ENCODE measurements at regions not wholly inside any gene's neighbourhood (a gene's known extent, or its start where the extent isn't known, plus 50 kb on each side); places are given as distances from the start of the nearest gene placed in this dataset.
A peak's percentile ranks its signal among the peaks of the same experiment; 100 is the strongest.

DNA sequence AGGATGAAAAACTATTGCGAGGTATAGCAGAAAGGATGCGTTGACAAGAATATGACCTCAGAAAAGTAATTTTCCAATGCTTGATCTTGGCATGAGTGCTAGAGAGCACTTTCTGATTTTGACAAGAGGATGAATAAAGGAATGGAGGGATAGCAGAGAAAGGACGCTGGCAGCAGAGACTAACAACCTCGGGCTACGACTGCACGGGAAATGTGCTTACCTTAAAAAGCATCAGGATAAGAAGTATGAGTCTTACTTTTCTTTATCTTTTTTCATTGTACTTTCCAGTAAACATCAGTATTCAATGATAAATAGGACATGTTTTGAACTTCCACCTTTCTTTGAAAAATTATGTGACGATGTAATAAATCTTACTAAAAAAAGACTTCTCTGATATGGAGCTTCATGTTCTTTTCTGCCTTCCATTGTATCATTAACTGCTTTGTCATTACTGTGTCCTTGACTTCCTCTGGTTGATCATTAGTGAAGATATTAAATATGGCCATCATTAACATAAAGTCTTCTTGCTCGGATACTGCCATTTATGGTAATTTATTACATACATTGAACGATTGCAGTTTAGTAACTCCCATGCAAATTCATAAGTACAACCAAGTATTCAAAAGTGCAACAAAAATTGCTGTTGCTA is 265.6 kb downstream of the DSEL start:
- no peak for DNase-seq
- H3K4me1 Mint-ChIP-seq, result peaks cover 2% of the 10 kb centered on the region
- H3K36me3 Mint-ChIP-seq, result peaks cover 3% of the 10 kb centered on the region
- peaks cover 18% of the 10 kb centered on the region for H3K9me3 Mint-ChIP-seq
- H3K27me3 Mint-ChIP-seq, result no peaks in the 10 kb centered on the region
- H3K27ac Mint-ChIP-seq, result no peak overlapping the region
- no peak overlapping the region for H3K4me3 Mint-ChIP-seq

DNA sequence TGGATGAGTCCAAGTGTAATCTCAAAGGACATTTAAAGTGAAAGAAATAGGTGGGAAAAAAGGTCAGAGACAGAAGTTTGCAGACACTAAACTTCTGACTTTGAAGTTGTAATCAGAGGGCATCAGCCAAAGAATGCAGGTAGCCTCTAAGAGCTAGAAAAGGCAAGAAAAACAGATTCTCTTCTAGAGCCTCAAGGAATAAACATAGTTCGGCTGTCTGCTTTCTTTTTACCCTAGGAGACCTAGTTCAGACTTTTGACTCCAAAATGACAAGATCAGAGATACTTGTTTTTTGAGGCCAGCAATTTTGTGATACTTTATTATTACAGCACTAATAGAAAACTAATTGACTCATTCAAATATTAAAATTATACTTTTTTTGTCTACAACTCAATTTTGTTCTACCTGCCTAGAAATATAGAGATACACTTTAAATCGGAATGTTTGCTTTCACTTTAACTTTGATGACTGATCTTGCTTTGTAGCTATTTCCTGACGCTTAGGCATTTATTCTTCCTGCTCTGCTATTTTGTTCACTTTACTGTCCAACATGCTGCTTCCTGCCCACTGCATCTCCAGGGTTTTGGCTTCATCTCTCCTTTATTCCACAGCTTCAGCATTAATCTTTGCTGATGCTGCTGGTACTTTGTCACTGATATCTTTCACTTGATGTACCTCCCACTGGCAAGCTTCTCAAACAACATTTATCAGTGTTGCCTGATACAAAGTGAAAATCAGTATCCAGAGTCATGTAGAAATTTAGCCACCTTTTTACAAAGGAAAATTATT is 272.5 kb downstream of the DSEL start:
- Mint-ChIP-seq H3K4me1 (peaks cover 31% of the 10 kb centered on the region), H3K27ac (peak overlapping the region; percentile 88), H3K9me3 (peaks cover 3% of the 10 kb centered on the region), H3K36me3 (no peaks in the 10 kb centered on the region), H3K27me3 (no peaks in the 10 kb centered on the region), H3K4me3 (peak overlapping the region; percentile 80)
- DNase-seq, result no peak

DNA sequence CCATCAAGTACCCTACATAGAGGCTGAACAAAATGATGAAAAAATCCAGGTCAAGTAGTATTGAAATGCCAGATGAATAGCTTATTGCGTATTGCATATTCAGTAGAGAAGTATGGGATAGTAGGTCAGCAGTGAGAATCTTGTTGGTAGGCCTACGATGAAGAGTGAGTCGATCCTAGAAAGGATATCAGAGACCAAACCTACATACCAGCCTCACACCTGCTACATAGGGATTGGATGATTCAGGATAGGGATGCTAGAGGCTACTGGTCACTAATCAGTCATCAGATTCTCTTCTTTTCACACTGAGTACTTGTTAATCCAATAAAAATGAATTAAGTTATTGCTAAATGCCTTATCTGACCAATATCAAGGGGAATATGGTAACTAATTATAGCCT is 274.5 kb downstream of the DSEL start:
- Mint-ChIP-seq H3K36me3 (no peaks in the 10 kb centered on the region), H3K9me3 (peaks cover under 1% of the 10 kb centered on the region), H3K4me3 (no peak overlapping the region), H3K27me3 (no peaks in the 10 kb centered on the region), H3K27ac (peak overlapping the region; percentile 3), H3K4me1 (peaks cover 31% of the 10 kb centered on the region)
- DNase-seq, result no peak

DNA sequence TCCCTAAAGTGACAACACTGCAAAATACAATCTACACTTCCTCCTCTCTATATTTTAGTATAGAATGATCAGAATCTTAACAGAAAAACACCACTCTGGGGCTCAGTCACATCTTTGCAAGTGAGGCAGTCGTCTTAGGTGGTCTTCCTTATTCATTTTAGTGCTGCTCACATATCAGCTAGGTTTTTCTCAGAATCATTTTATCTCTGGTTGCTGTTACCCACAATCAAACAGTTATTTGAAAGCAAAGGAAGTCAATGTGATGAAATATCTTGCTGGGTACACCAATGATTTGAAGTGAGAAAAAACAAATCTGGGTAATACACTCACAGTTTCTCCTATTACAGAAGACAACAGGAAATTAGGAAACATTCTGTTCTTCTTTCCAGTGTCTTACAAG is 275.2 kb downstream of the DSEL start:
- Mint-ChIP-seq H3K4me1 (peaks cover 31% of the 10 kb centered on the region), H3K27ac (peak overlapping the region; percentile 55), H3K9me3 (no peaks in the 10 kb centered on the region), H3K4me3 (no peak overlapping the region), H3K27me3 (no peaks in the 10 kb centered on the region), H3K36me3 (no peaks in the 10 kb centered on the region)
- no peak for DNase-seq

DNA sequence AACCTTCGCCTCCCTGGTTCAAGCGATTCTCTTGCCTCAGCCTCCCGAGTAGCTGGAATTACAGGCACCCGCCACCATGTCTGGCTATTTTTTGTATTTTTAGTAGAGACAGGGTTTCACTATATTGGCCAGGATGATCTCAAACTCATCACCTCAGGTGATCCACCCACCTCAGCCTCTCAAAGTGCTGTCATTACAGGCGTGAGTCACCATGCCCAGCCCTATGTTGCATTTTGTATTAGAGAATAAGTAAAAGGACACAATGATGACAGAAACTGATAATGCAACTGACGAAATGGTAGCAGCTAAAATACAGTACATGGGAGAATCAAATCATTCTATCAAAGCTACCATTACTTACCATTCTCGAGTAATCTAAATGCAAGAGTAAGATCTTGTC is 276.7 kb downstream of the DSEL start:
- Mint-ChIP-seq H3K27ac (no peak overlapping the region), H3K9me3 (no peaks in the 10 kb centered on the region), H3K36me3 (no peaks in the 10 kb centered on the region), H3K27me3 (no peaks in the 10 kb centered on the region), H3K4me3 (no peak overlapping the region), H3K4me1 (peaks cover 34% of the 10 kb centered on the region)
- peak; percentile 18 for DNase-seq

DNA sequence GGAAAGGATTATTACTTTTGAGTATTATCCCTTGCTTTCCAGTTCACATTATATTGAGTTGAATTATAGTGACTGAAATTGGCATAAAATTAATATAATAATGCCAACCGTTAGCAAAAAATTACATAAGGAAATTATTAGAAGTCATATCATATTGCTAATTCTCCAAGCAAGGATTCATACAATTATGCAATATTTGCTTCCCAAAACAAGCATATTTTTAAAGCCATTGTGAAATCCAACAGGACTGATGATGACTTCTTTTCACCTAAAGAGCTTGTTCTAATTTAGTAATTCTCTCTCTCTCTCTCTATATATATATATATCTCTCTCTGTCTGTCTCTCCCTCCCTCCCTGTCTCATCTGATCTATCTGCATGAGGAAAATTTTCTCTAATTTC is 283.5 kb downstream of the DSEL start:
- Mint-ChIP-seq H3K27ac (no peak overlapping the region), H3K4me3 (no peak overlapping the region), H3K36me3 (peaks cover 4% of the 10 kb centered on the region), H3K4me1 (peaks cover 3% of the 10 kb centered on the region), H3K27me3 (no peaks in the 10 kb centered on the region), H3K9me3 (peaks cover 5% of the 10 kb centered on the region)
- no peak for DNase-seq

DNA sequence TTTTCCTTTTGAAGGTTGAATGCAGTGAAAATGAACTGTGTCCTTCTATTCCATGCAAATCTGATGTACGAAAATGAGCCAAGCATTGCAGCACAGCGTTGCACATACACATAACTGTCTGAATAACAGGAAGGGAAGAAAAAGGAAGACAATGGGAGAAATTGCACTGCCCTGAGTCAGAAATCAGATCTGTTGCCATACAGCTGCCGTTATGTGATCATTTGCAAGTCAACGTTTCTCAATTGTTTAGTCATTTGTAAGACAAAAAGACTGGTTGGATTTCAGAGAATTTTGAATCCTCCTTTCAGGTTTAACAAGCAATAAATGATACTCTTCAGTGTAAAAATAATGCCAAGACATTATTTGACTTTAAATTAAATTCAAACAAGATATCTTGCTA is 284.1 kb downstream of the DSEL start:
- Mint-ChIP-seq H3K27me3 (no peaks in the 10 kb centered on the region), H3K4me1 (peaks cover 3% of the 10 kb centered on the region), H3K36me3 (peaks cover 4% of the 10 kb centered on the region), H3K27ac (no peak overlapping the region), H3K4me3 (no peak overlapping the region), H3K9me3 (peaks cover 5% of the 10 kb centered on the region)
- no peak for DNase-seq

DNA sequence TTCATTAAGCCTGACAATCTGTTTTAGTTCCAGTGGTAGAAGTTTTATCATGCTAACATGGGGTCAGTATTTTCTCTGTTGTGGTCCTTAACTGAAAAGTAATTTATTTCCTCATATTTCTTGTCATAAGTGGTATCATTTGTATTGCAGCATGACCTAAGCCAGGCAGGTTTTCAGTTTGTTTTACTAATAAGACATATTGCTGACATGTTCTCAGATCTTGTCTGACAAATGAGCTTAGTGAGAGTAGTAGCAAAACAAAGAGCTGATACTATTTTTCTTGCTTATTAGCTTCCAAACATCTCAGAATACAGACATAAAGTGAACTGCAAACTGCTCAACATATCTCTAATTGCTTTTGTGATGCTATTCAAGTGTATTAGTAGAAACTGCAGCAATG is 293.6 kb downstream of the DSEL start:
- Mint-ChIP-seq H3K4me1 (peaks cover 4% of the 10 kb centered on the region), H3K27me3 (no peaks in the 10 kb centered on the region), H3K36me3 (no peaks in the 10 kb centered on the region), H3K27ac (no peak overlapping the region), H3K4me3 (no peak overlapping the region), H3K9me3 (no peaks in the 10 kb centered on the region)
- no peak for DNase-seq

DNA sequence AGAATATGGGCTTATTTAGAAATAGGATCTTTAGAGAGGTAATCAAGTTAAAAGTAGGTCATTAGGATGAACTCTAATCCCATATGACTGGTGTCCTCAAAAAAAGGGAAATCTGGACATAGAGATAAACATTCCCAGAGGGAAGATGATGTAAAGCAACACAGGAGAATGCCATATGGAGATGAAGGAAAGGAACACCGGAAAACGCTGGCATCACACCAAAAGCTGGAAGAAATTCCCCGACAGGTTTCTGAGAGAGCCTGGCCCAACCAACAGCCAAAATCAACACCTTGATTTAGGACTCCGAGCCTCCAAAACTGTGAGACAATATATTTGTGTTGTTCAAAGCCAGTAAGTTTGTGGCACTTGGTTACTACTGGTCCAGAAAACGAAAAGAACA is 296.7 kb downstream of the DSEL start:
- H3K27me3 Mint-ChIP-seq, result no peaks in the 10 kb centered on the region
- H3K4me1 Mint-ChIP-seq, result peaks cover 5% of the 10 kb centered on the region
- H3K36me3 Mint-ChIP-seq, result no peaks in the 10 kb centered on the region
- H3K9me3 Mint-ChIP-seq, result no peaks in the 10 kb centered on the region
- no peak overlapping the region for H3K27ac Mint-ChIP-seq
- H3K4me3 Mint-ChIP-seq, result no peak overlapping the region
- DNase-seq, result no peak

DNA sequence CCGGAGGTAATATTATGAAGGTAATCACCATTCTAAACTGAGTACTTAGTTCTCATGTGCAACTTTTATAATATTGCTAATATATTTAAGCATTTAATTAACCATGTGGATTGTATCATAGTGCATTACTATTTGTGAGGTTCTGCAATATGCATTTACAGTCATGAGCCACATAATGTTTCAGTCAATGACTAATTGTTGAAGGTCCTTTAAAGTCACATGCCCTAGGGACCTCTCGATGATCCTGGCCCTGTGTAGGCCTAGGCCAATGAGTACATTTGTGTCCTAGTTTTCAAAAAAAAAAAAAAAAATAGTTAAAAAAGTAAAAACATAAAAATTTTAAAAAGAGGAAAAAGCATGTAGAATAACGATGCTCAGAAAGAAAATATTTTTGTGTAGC is 298.0 kb downstream of the DSEL start:
- Mint-ChIP-seq H3K27ac (no peak overlapping the region), H3K36me3 (no peaks in the 10 kb centered on the region), H3K27me3 (no peaks in the 10 kb centered on the region), H3K4me3 (no peak overlapping the region), H3K4me1 (peaks cover 5% of the 10 kb centered on the region), H3K9me3 (no peaks in the 10 kb centered on the region)
- DNase-seq, result no peak

DNA sequence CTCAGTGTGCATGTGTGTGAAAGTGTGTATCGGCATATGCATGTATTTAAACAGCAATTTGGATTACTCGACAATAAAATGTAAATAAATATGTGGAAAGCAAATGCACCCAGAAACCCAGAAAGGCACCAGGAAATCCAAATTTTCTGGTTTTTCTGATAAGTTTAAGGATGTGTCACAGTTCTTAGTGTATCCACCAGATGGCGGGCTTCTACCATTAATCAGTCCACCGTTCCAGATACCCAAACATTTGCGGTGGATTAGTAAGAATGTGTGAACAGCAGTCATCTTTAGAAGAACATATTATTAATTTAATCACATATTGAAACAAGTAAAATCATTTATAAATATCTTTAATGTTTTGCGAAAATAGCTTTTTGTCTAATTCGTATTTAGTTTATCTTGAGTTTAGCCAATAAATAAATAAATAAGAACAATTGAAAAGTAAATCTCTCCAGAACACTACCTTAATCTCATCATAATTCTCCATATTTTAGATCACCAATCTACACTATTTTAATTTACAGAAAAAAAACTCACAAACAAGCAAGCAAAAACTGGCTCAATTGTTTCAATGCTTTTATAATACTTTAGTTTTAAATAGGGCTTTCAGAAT is 298.9 kb downstream of the DSEL start:
- no peaks in the 10 kb centered on the region for H3K9me3 Mint-ChIP-seq
- DNase-seq, result peak; percentile 39
- no peaks in the 10 kb centered on the region for H3K36me3 Mint-ChIP-seq
- no peak overlapping the region for H3K27ac Mint-ChIP-seq
- H3K4me1 Mint-ChIP-seq, result peaks cover 3% of the 10 kb centered on the region
- no peak overlapping the region for H3K4me3 Mint-ChIP-seq
- no peaks in the 10 kb centered on the region for H3K27me3 Mint-ChIP-seq

DNA sequence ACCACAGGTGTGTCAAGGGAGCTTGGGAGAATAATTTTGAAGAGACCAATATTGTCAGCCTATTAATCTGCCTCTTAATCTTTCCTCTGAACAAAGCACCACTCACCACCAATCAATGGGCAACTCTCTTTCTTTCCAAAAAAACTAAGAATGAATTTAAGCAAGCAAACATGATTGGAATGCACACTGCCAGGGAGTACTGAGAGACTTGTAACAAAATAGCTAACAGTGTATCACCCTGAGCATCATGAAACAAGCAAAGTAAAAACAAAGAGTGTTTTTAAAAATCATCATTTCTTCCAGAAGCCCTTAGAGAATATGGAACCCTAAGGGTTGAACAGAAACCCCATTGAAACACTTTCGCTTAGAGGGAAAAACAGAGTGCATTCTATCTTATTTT is 299.7 kb downstream of the DSEL start:
- Mint-ChIP-seq H3K9me3 (no peaks in the 10 kb centered on the region), H3K27ac (no peak overlapping the region), H3K36me3 (no peaks in the 10 kb centered on the region), H3K27me3 (no peaks in the 10 kb centered on the region), H3K4me3 (no peak overlapping the region), H3K4me1 (peaks cover 3% of the 10 kb centered on the region)
- no peak for DNase-seq

DNA sequence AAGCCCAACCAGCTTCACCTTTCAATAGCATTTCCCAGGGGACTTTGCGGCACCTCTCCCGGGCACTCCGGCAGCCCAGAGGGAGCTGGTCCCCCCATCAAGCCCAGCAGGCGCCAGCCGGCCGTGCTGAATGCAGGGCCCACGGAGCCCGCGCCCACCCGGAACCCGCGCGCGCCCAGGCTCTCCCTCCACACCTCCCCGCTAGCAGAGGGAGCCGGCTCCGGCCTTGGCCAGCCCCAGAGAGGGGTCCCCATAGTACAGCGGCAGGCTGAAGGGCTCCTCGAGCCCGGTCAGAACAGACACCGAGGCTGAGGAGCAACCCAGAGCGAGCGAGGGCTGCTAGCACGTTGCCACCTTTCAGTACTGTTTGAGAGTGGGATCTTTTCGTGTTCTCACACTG is 300.8 kb downstream of the DSEL start:
- H3K27ac Mint-ChIP-seq, result no peak overlapping the region
- H3K36me3 Mint-ChIP-seq, result no peaks in the 10 kb centered on the region

DNA sequence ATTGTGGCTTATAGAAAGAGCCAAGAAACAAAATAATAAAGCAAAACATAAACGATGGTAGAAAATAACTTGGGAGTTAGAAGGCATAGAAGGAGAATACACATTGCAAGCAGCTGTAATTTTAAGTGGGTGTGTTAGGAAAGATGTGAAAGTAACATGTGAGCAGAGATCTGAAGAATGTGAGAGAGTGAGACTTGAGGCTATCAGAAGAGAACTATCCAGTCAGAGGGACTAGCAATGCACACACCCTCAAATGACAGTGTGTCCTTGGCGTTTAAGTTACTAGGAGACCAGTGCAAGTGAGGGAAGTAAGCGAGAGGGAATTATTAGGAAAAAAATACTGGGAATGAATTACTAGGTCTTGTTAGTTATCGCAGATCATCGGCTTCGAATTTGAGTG is 304.9 kb downstream of the DSEL start:
- H3K9me3 Mint-ChIP-seq, result no peaks in the 10 kb centered on the region

More for the DNA sequence above, 300.8 kb downstream of the DSEL start:
- Mint-ChIP-seq H3K4me3 (no peak overlapping the region), H3K9me3 (no peaks in the 10 kb centered on the region), H3K27me3 (no peaks in the 10 kb centered on the region), H3K4me1 (peaks cover 3% of the 10 kb centered on the region)
- no peak for DNase-seq

DNA sequence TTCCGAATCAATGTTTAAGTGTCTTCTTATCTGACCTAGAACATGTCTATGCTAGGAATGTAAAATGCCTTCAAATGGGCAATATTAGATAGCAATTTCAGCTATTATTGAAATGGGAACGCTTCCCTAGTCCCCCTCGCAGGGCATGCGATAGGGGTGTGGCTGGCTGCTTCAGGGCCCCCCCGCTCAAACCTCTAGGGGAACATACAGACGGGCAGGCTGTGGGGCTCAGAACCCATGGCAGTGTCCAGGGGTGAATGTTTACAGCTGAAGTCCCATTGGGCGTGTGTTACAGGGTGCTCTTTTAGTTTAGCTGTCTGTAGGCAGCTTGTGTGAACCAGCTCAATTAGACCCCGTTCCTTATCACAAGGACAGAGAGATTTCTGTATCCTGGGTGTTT is 315.9 kb downstream of the DSEL start:
- no peak for DNase-seq
- Mint-ChIP-seq H3K9me3 (no peaks in the 10 kb centered on the region), H3K27me3 (peaks cover 4% of the 10 kb centered on the region), H3K4me1 (no peaks in the 10 kb centered on the region), H3K4me3 (no peak overlapping the region), H3K36me3 (no peaks in the 10 kb centered on the region), H3K27ac (no peak overlapping the region)

More for the DNA sequence above, 304.9 kb downstream of the DSEL start:
- Mint-ChIP-seq H3K27me3 (no peaks in the 10 kb centered on the region), H3K36me3 (no peaks in the 10 kb centered on the region), H3K4me1 (no peaks in the 10 kb centered on the region), H3K4me3 (no peak overlapping the region), H3K27ac (no peak overlapping the region)
- DNase-seq, result no peak
